A549 (cell line): ENCODE measurements at regions not wholly inside any gene's neighbourhood (a gene's known extent, or its start where the extent isn't known, plus 50 kb on each side); places are given as distances from the start of the nearest gene placed in this dataset.

Source experiments
- ATAC-seq, 2 experiments: fragments of 200-7000 bp in 1 of 2; fragments of >200 bp in 1 of 2; cut with Nextera tagmentation in 1 of 2; cut with Tn5 transposase in 1 of 2; 3 replicates each; pipeline versions ENCODE4 v1.8.0 to v1.9.1; 2018 to 2020; ENCODE audit warnings: mild to moderate bottlenecking in 1 of 2, moderate library complexity in 1 of 2
- CTCF ChIA-PET: fragments of 300-600 bp; sonication (Branson Sonifier 250); formaldehyde crosslinking; extraction: SDS; loops from one replicate; lab custom pipeline; 2021; ENCODE audit warnings: antibody characterized with exemption, inconsistent platforms; lab: Yijun Ruan, JAX
- POLR2A ChIA-PET: fragments of 350-600 bp; formaldehyde crosslinking; extraction: SDS; loops from one replicate; lab custom pipeline; 2021; ENCODE audit warnings: antibody characterized with exemption, inconsistent platforms; lab: Yijun Ruan, JAX
- DNase-seq, 2 experiments: peaks; one replicate each; pipeline versions ENCODE4 v3.0.0 to v3.0.0-alpha.2; 2011 to 2016; ENCODE audit warnings: low read depth in 1 of 2, low spot score in 1 of 2
- FAIRE-seq: peaks from 2 replicates; lab custom pipeline; 2011; peaks lifted over from hg19 to GRCh38; lab: Jason Lieb, UNC
- H3K27ac ChIP-seq, 2 experiments: fragments of >200 bp; sonication (Bioruptor Twin); formaldehyde crosslinking; 3 replicates each; pipeline ENCODE4 v1.5.1; 2016 to 2017
- H3K4me1 ChIP-seq: fragments of >200 bp; sonication (Bioruptor Twin); formaldehyde crosslinking; 3 replicates; pipeline ENCODE4 v1.6.1; 2016
- H3K4me2 ChIP-seq: fragments of >200 bp; sonication (Bioruptor Twin); formaldehyde crosslinking; 3 replicates; pipeline ENCODE4 v1.6.1; 2016
- H3K4me3 ChIP-seq: fragments of >200 bp; sonication (Bioruptor Twin); formaldehyde crosslinking; 3 replicates; pipeline ENCODE4 v1.5.1; 2016
- H3K9me3 ChIP-seq: fragments of >200 bp; sonication (Bioruptor Twin); formaldehyde crosslinking; 3 replicates; pipeline ENCODE4 v1.6.1; 2016
- CEBPB ChIP-seq, 2 experiments: fragments of >200 bp in 1 of 2; sonication (Bioruptor Twin) in 1 of 2; formaldehyde crosslinking in 1 of 2; IDR thresholded peaks; 2 replicates each; pipeline ENCODE4 v1.6.1; 2012 to 2016
- CHD4 ChIP-seq: fragments of 200-600 bp; sonication (generic); IDR thresholded peaks from 2 replicates; pipeline ENCODE4 v1.6.1; 2016; ENCODE audit warnings: antibody characterized with exemption, mild to moderate bottlenecking, borderline replicate concordance
- EP300 ChIP-seq, 2 experiments: fragments of >200 bp; sonication (Bioruptor Twin); formaldehyde crosslinking; IDR thresholded peaks; 2 replicates in 1 of 2; 3 replicates in 1 of 2; pipeline ENCODE4 v1.6.1; 2016 to 2017
- FOXS1 ChIP-seq: fragments of 250-450 bp; sonication (Bioruptor Pico); IDR thresholded peaks from 2 replicates; pipeline ENCODE4 v1.5.0; 2020; ENCODE audit warnings: mild to moderate bottlenecking, moderate library complexity
- HDAC2 ChIP-seq: fragments of 200-600 bp; sonication (generic); IDR thresholded peaks from 2 replicates; pipeline ENCODE4 v1.6.1; 2016
- HEYL ChIP-seq: fragments of 250-450 bp; sonication (Bioruptor Pico); IDR thresholded peaks from 2 replicates; pipeline ENCODE4 v1.8.0; 2021; ENCODE audit warnings: mild to moderate bottlenecking, moderate library complexity
- KDM1A ChIP-seq: fragments of 200-600 bp; sonication (generic); IDR thresholded peaks from 2 replicates; pipeline ENCODE4 v1.6.1; 2016; ENCODE audit warnings: low read depth, mild to moderate bottlenecking
- PHF8 ChIP-seq: fragments of 200-600 bp; sonication (generic); IDR thresholded peaks from 2 replicates; pipeline ENCODE4 v1.6.1; 2016; ENCODE audit warnings: low read depth, mild to moderate bottlenecking, antibody characterized with exemption, moderate library complexity, borderline replicate concordance
- POLR2AphosphoS2 ChIP-seq: conservative IDR thresholded peaks from 2 replicates; pipeline ENCODE4 v1.6.1; 2012; ENCODE audit warnings: low read length, improper control_type of control experiment, inconsistent platforms
- RAD21 ChIP-seq, 2 experiments: fragments of >200 bp in 1 of 2; sonication (Bioruptor Twin) in 1 of 2; formaldehyde crosslinking in 1 of 2; IDR thresholded peaks in 1 of 2; conservative IDR thresholded peaks in 1 of 2; 2 replicates in 1 of 2; 3 replicates in 1 of 2; pipeline ENCODE4 v1.6.1; 2012 to 2018; ENCODE audit warnings: inconsistent platforms in 1 of 2
- RCOR1 ChIP-seq: fragments of 150-350 bp; IDR thresholded peaks from 2 replicates; pipeline ENCODE4 v1.6.1; 2014; ENCODE audit warnings: antibody characterized with exemption, low read length, low read depth
- REST ChIP-seq: fragments of 200-600 bp; sonication (generic); IDR thresholded peaks from 2 replicates; pipeline ENCODE4 v1.6.1; 2016; ENCODE audit warnings: antibody characterized with exemption, mild to moderate bottlenecking, moderate library complexity
- RFX5 ChIP-seq: fragments of 450-650 bp; IDR thresholded peaks from 2 replicates; pipeline ENCODE4 v1.7.1; 2014; ENCODE audit warnings: antibody characterized with exemption, mild to moderate bottlenecking, moderate library complexity
- SMC3 ChIP-seq: fragments of >200 bp; sonication (Bioruptor Twin); formaldehyde crosslinking; IDR thresholded peaks from 3 replicates; pipeline ENCODE4 v1.6.1; 2018; ENCODE audit warnings: inconsistent platforms
- TP53 ChIP-seq: fragments of 250-450 bp; sonication (Bioruptor Pico); IDR thresholded peaks from 2 replicates; pipeline ENCODE4 v1.5.0; 2021; ENCODE audit warnings: mild to moderate bottlenecking, moderate library complexity
- ZNF302 ChIP-seq: fragments of 250-450 bp; sonication (Bioruptor Pico); IDR thresholded peaks from 2 replicates; pipeline ENCODE4 v1.9.0; 2021; ENCODE audit warnings: inconsistent platforms, mild to moderate bottlenecking, moderate library complexity
- WGBS: methylation state at CpG from one replicate; pipeline ENCODE4 v1.1.6; 2017; ENCODE audit errors: missing lambda C conversion rate; 5-methylcytosine and 5-hydroxymethylcytosine counted together
- TF ChIP-seq, protein P1 (sequence below): fragments of >200 bp; sonication (Bioruptor Twin); formaldehyde crosslinking; IDR thresholded peaks from 3 replicates; pipeline ENCODE4 v1.5.1; 2016
- TF ChIP-seq, protein P2 (sequence below): fragments of >200 bp; sonication (Bioruptor Twin); formaldehyde crosslinking; IDR thresholded peaks from 2 replicates; pipeline ENCODE4 v1.6.1; 2016

DNA sequence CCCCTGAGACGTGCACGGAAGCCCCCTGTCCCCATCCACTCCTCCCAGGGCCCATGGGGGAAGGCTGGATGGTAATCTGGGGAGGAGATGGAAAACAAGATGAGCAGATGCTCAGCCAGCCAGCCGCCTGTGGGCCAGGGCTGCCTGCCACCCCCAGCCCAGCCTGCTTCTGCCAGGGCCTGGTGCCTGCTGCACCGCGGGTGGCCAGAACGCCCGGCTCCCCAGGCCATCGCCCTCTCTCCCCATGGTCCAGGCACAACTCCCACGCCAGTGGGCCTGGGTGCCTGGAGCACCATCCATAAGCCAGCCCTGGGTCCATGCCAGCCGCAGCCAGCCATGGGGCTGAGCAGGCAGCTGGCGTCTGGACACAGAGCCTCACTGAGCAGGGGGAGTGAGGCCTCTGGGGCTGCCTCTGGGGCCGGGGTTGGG is 57.2 kb upstream of the ELN start (continued):
- TF ChIP-seq, protein P1, sequence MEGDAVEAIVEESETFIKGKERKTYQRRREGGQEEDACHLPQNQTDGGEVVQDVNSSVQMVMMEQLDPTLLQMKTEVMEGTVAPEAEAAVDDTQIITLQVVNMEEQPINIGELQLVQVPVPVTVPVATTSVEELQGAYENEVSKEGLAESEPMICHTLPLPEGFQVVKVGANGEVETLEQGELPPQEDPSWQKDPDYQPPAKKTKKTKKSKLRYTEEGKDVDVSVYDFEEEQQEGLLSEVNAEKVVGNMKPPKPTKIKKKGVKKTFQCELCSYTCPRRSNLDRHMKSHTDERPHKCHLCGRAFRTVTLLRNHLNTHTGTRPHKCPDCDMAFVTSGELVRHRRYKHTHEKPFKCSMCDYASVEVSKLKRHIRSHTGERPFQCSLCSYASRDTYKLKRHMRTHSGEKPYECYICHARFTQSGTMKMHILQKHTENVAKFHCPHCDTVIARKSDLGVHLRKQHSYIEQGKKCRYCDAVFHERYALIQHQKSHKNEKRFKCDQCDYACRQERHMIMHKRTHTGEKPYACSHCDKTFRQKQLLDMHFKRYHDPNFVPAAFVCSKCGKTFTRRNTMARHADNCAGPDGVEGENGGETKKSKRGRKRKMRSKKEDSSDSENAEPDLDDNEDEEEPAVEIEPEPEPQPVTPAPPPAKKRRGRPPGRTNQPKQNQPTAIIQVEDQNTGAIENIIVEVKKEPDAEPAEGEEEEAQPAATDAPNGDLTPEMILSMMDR: no peak
- TF ChIP-seq SMC3 (no peak), KDM1A (no peak), TP53 (CRISPR knock-in tag) (no peak), PHF8 (no peak)

DNA sequence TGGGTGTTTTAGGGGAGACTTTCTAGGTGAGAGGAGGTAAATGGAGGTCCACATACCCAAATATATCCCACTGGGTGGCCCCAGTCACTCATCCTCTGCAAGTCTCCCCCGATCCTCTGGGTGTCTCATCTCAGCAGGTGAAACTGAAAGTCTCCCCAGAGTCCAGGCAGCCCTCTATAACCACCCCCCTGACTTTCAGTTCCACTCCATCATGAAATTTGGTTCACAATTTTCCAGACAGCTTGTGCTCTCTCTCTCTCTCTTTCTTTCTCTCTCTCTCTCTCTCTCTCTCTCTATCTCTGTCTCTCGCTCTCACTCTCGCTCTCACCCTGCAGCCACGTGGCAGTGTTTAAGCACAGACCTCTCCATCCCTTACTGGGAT is 56.7 kb upstream of the ELN start:
- H3K4me2 ChIP-seq: no peak overlapping the region
- WGBS: 65% methylated on average over 4 of the region's 4 CpGs
- H3K4me1 ChIP-seq: no peaks in the 10 kb centered on the region
- H3K4me3 ChIP-seq: no peak overlapping the region
- TF ChIP-seq KDM1A (no peak), REST (no peak), POLR2AphosphoS2 (no peak), CEBPB (IDR thresholded peaks at IDR 0.05) (no peak), TP53 (CRISPR knock-in tag) (no peak), HEYL (no peak), HDAC2 (no peak), RCOR1 (no peak), FOXS1 (CRISPR knock-in tag) (no peak), ZNF302 (CRISPR knock-in tag) (no peak)
- TF ChIP-seq, protein P2, sequence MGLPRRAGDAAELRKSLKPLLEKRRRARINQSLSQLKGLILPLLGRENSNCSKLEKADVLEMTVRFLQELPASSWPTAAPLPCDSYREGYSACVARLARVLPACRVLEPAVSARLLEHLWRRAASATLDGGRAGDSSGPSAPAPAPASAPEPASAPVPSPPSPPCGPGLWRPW: no peak
- FAIRE-seq (no peak), ATAC-seq (peak in 1 of 2 experiments; percentile 21; a peak in 2 of 6 replicates), DNase-seq (no peak)
- no peak overlapping the region for H3K27ac ChIP-seq
- ChIA-PET POLR2A (no interaction called here), CTCF (interaction anchor here (1.4 to 1.7 kb wide), 3 partner anchors 9 to 88 kb away, joined by 3 to 6 read pairs (median 4); no protein-coding TSS in a partner anchor)
- H3K9me3 ChIP-seq: no peaks in the 10 kb centered on the region

DNA sequence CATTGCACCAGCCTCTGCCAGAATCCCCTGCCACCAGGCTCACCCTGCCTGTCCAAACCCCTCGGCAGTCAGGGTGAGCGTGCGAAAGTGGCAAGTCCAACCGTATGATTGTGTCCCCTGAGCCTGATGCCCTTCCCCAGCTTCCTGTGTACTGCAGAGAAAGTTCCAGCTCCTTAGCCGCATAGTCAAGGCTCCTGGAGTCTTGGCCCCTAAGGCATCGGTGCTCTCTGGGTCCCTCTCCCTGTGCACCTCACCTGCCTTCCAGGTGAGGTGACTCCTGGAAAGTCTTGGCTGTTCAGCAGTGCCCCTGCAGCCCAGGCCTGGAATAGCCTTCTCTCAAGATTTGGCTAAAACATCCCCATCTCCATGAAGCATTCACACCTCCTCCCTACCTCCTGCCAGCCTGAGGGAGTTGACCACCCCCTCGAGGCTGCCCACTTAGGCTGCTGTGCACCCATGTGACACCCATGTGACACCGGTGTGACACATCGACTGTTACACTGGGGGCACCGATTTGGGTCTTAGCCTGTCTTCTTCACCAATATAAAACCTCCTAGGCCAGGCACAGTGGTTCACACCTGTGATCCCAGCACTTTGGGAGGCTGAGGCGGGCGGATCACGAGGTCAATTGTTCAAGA is 56.1 kb upstream of the ELN start:
- peak in 1 of 2 experiments; percentile 16 for DNase-seq
- CTCF ChIA-PET: interaction anchor here (1.4 to 4.1 kb wide), 2 partner anchors 10 to 55 kb away, joined by 3 to 14 read pairs; no protein-coding TSS in a partner anchor
- Histone ChIP-seq H3K27ac (no peak overlapping the region), H3K4me3 (no peak overlapping the region), H3K4me2 (no peak overlapping the region), H3K9me3 (no peaks in the 10 kb centered on the region), H3K4me1 (no peaks in the 10 kb centered on the region)
- TF ChIP-seq EP300 (IDR thresholded peaks at IDR 0.05): no peak
- no peak for TF ChIP-seq RFX5
- TF ChIP-seq CHD4: no peak
- TF ChIP-seq PHF8: no peak
- 0 out of 5 replicates have a peak, but pooled peaks of 1 of the 2 experiments have one; percentile 13 for TF ChIP-seq RAD21 (conservative IDR thresholded peaks at IDR 0.05 in 1 of 2, IDR thresholded peaks at IDR 0.05 in 1 of 2)
- WGBS: 60% methylated on average over 13 of the region's 13 CpGs
- no peak for FAIRE-seq
- POLR2A ChIA-PET: no interaction called here
- ATAC-seq: peak; percentile 47 to 61; a peak in 5 of 6 replicates
